HepG2 (cell line): ENCODE measurements at regions not wholly inside any gene's neighbourhood (a gene's known extent, or its start where the extent isn't known, plus 50 kb on each side); places are given as distances from the start of the nearest gene placed in this dataset.

Experiments
- AGO2 ChIP-seq: fragments of 200-400 bp; formaldehyde crosslinking; optimal IDR thresholded peaks from 2 replicates; pipeline ENCODE3; 2017; ENCODE audit warnings: mild to moderate bottlenecking, low read depth, low read length, moderate library complexity
- ATF2 ChIP-seq: sonication (generic); formaldehyde crosslinking; IDR thresholded peaks from 2 replicates; pipeline ENCODE4 v1.4.0; 2020; ENCODE audit warnings: missing genetic modification reagents
- ELF4 ChIP-seq: sonication (generic); formaldehyde crosslinking; IDR thresholded peaks from 2 replicates; pipeline ENCODE4 v1.5.0; 2020; ENCODE audit warnings: missing genetic modification reagents, mild to moderate bottlenecking, moderate library complexity, borderline replicate concordance
- GFI1 ChIP-seq: sonication (generic); formaldehyde crosslinking; IDR thresholded peaks from 2 replicates; pipeline ENCODE4 v1.5.0; 2020; ENCODE audit warnings: missing genetic modification reagents, mild to moderate bottlenecking, borderline replicate concordance
- HDAC2 ChIP-seq: sonication (generic); formaldehyde crosslinking; IDR thresholded peaks from 2 replicates; pipeline ENCODE4 v1.4.0; 2020; ENCODE audit warnings: missing genetic modification reagents
- IKZF4 ChIP-seq: sonication (generic); formaldehyde crosslinking; IDR thresholded peaks from 2 replicates; pipeline ENCODE4 v1.5.1; 2020; ENCODE audit warnings: borderline replicate concordance, mild to moderate bottlenecking, low read depth, missing genetic modification reagents; ENCODE audit errors: not compliant biosample characterization
- ISL2 ChIP-seq: sonication (generic); formaldehyde crosslinking; IDR thresholded peaks from 2 replicates; pipeline ENCODE4 v1.5.0; 2020; ENCODE audit warnings: missing genetic modification reagents
- MED1 ChIP-seq: sonication (generic); formaldehyde crosslinking; IDR thresholded peaks from 2 replicates; pipeline ENCODE4 v1.4.0; 2020; ENCODE audit warnings: missing genetic modification reagents
- MTA1 ChIP-seq: sonication (generic); formaldehyde crosslinking; IDR thresholded peaks from 2 replicates; pipeline ENCODE4 v1.4.0; 2020; ENCODE audit warnings: missing genetic modification reagents, mild to moderate bottlenecking, borderline replicate concordance
- NCOA2 ChIP-seq: sonication (generic); formaldehyde crosslinking; IDR thresholded peaks from 2 replicates; pipeline ENCODE4 v1.8.0; 2022; ENCODE audit warnings: inconsistent platforms
- NFE2L1 ChIP-seq: sonication (generic); formaldehyde crosslinking; IDR thresholded peaks from 2 replicates; pipeline ENCODE4 v1.4.0; 2020; ENCODE audit warnings: missing genetic modification reagents, mild to moderate bottlenecking, borderline replicate concordance
- POLR2AphosphoS5 ChIP-seq: IDR thresholded peaks from 2 replicates; pipeline ENCODE4 v1.6.1; 2012; ENCODE audit warnings: low read depth, low read length
- RFXANK ChIP-seq: IDR thresholded peaks from 2 replicates; pipeline ENCODE4 v1.6.1; 2016
- ZFP36L2 ChIP-seq: sonication (generic); formaldehyde crosslinking; IDR thresholded peaks from 2 replicates; pipeline ENCODE4 v1.4.0; 2020; ENCODE audit warnings: missing genetic modification reagents
- ZKSCAN1 ChIP-seq: fragments of 150-350 bp; IDR thresholded peaks from 2 replicates; pipeline ENCODE4 v1.6.1; 2014; ENCODE audit warnings: low read length
- ZNF101 ChIP-seq: sonication (generic); formaldehyde crosslinking; IDR thresholded peaks from 2 replicates; pipeline ENCODE4 v1.4.0; 2020; ENCODE audit warnings: mild to moderate bottlenecking, low read depth, missing genetic modification reagents, borderline replicate concordance
- ZNF607 ChIP-seq: sonication (generic); formaldehyde crosslinking; IDR thresholded peaks from 2 replicates; pipeline ENCODE4 v1.5.1; 2020; ENCODE audit warnings: missing genetic modification reagents, mild to moderate bottlenecking, borderline replicate concordance
- ZNF761 ChIP-seq: sonication (generic); formaldehyde crosslinking; conservative IDR thresholded peaks from 2 replicates; pipeline ENCODE4 v1.4.0; 2020; ENCODE audit warnings: mild to moderate bottlenecking, missing genetic modification reagents
- ZNF878 ChIP-seq: sonication (generic); formaldehyde crosslinking; IDR thresholded peaks from 2 replicates; pipeline ENCODE4 v1.8.1; 2023; ENCODE audit warnings: mild to moderate bottlenecking, missing genetic modification reagents, moderate library complexity
- ZNF879 ChIP-seq: sonication (generic); formaldehyde crosslinking; IDR thresholded peaks from 2 replicates; pipeline ENCODE4 v1.8.1; 2023; ENCODE audit warnings: missing genetic modification reagents
- ZSCAN25 ChIP-seq: sonication (generic); formaldehyde crosslinking; IDR thresholded peaks from 2 replicates; pipeline ENCODE4 v1.8.0; 2022; ENCODE audit warnings: mild to moderate bottlenecking, missing genetic modification reagents
- TF ChIP-seq, protein P1 (sequence below): IDR thresholded peaks from 2 replicates; pipeline ENCODE4 v1.6.1; 2016; ENCODE audit warnings: low read depth, borderline replicate concordance
- TF ChIP-seq, protein P2 (sequence below): sonication (generic); formaldehyde crosslinking; IDR thresholded peaks from 2 replicates; pipeline ENCODE4 v1.8.0; 2022; ENCODE audit warnings: missing genetic modification reagents, mild to moderate bottlenecking, moderate library complexity, borderline replicate concordance
- TF ChIP-seq, protein P3 (sequence below): sonication (generic); formaldehyde crosslinking; IDR thresholded peaks from 2 replicates; pipeline ENCODE4 v1.9.0; 2021; ENCODE audit warnings: missing genetic modification reagents, borderline replicate concordance

GRCh38 chr2:8525582-8526402 lies 156.1 kb upstream of the ID2 start (continued):
- peak; percentile 92 for TF ChIP-seq RFXANK (CRISPR knock-in tag)
- TF ChIP-seq AGO2, result no peak
- TF ChIP-seq ISL2 (CRISPR knock-in tag), result peak; percentile 70
- TF ChIP-seq ZNF878, result peak; percentile 67; the same call in 1 of the 2 replicates
- no peak for TF ChIP-seq IKZF4 (CRISPR knock-in tag)
- 0 out of 2 replicates have a peak, but pooled peaks have one; percentile 48 for TF ChIP-seq GFI1 (CRISPR knock-in tag)
- no peak for TF ChIP-seq ZFP36L2
- TF ChIP-seq, protein P1, sequence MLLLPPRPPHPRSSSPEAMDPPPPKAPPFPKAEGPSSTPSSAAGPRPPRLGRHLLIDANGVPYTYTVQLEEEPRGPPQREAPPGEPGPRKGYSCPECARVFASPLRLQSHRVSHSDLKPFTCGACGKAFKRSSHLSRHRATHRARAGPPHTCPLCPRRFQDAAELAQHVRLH (CRISPR knock-in tag), result peak; percentile 84
- TF ChIP-seq ZNF761, result peak; percentile 79
- no peak for TF ChIP-seq ZKSCAN1
- TF ChIP-seq POLR2AphosphoS5, result no peak
- peak; percentile 90; the same call in 1 of the 2 replicates for TF ChIP-seq ZNF607 (CRISPR knock-in tag)
- peak; percentile 88 for TF ChIP-seq HDAC2
- no peak for TF ChIP-seq ZNF101 (CRISPR knock-in tag)
- TF ChIP-seq, protein P2, sequence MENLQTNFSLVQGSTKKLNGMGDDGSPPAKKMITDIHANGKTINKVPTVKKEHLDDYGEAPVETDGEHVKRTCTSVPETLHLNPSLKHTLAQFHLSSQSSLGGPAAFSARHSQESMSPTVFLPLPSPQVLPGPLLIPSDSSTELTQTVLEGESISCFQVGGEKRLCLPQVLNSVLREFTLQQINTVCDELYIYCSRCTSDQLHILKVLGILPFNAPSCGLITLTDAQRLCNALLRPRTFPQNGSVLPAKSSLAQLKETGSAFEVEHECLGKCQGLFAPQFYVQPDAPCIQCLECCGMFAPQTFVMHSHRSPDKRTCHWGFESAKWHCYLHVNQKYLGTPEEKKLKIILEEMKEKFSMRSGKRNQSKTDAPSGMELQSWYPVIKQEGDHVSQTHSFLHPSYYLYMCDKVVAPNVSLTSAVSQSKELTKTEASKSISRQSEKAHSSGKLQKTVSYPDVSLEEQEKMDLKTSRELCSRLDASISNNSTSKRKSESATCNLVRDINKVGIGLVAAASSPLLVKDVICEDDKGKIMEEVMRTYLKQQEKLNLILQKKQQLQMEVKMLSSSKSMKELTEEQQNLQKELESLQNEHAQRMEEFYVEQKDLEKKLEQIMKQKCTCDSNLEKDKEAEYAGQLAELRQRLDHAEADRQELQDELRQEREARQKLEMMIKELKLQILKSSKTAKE (CRISPR knock-in tag), result peak; percentile 47
- peak; percentile 85 for TF ChIP-seq MED1 (CRISPR knock-in tag)
- peak; percentile 65; the same call in 1 of the 2 replicates for TF ChIP-seq ZSCAN25 (CRISPR knock-in tag)
- peak; percentile 57; the same call in 1 of the 2 replicates for TF ChIP-seq ELF4 (CRISPR knock-in tag)
- 0 out of 2 replicates have a peak, but pooled peaks have one; percentile 31 for TF ChIP-seq NFE2L1 (CRISPR knock-in tag)
- TF ChIP-seq, protein P3, sequence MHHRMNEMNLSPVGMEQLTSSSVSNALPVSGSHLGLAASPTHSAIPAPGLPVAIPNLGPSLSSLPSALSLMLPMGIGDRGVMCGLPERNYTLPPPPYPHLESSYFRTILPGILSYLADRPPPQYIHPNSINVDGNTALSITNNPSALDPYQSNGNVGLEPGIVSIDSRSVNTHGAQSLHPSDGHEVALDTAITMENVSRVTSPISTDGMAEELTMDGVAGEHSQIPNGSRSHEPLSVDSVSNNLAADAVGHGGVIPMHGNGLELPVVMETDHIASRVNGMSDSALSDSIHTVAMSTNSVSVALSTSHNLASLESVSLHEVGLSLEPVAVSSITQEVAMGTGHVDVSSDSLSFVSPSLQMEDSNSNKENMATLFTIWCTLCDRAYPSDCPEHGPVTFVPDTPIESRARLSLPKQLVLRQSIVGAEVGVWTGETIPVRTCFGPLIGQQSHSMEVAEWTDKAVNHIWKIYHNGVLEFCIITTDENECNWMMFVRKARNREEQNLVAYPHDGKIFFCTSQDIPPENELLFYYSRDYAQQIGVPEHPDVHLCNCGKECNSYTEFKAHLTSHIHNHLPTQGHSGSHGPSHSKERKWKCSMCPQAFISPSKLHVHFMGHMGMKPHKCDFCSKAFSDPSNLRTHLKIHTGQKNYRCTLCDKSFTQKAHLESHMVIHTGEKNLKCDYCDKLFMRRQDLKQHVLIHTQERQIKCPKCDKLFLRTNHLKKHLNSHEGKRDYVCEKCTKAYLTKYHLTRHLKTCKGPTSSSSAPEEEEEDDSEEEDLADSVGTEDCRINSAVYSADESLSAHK, result no peak
- TF ChIP-seq ATF2, result peak; percentile 67; the same call in 1 of the 2 replicates
- TF ChIP-seq MTA1, result peak; percentile 85
- TF ChIP-seq NCOA2 (CRISPR knock-in tag), result peak; percentile 30; the same call in 1 of the 2 replicates
- 0 out of 2 replicates have a peak, but pooled peaks have one; percentile 69 for TF ChIP-seq ZNF879 (CRISPR knock-in tag)
